ENCODE measurements at regions not wholly inside any gene's neighbourhood (a gene's known extent, or its start where the extent isn't known, plus 50 kb on each side); places are given as distances from the start of the nearest gene placed in this dataset.
A peak's percentile ranks its signal among the peaks of the same experiment; 100 is the strongest.

DNA sequence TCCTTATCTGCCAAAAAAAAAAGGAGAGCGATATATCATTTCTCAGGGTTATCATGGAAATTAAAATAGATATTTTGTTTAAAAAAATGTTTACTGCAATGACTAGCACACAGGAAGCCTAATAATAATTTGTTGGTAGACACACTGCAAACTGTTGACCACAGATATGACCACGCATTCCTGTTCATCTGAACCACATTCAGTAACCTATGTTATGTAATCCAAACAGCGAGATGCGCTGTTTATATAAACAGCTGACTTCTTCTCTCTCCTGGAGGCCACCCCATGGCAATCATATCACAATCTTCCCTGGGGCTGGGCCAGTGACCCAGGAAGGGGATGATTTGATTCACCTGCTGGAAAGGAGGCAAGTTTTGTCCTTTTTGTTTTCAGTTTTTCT lies 129.3 kb upstream of the UST start:
- ATAC-seq = no peak
- H3K9me3 ChIP-seq = no peaks in the 10 kb centered on the region
- H3K27ac ChIP-seq = no peak overlapping the region
- H3K4me3 ChIP-seq = no peak overlapping the region
- peaks cover 0 to 6% (median 0%) of the 10 kb centered on the region in 3 donors for H3K4me1 ChIP-seq
- no peaks in the 10 kb centered on the region for H3K36me3 ChIP-seq
- TF ChIP-seq POLR2A (IDR thresholded peaks at IDR 0.05) (no peak), POLR2AphosphoS5 (IDR thresholded peaks at IDR 0.05) (no peak)
- WGBS, 2 donors (ENCODE audit: low coverage in 1 of 2) = 86 to 89% methylated on average over 4 of the region's 4 CpGs
- H3K27me3 ChIP-seq = no peaks in the 10 kb centered on the region

DNA sequence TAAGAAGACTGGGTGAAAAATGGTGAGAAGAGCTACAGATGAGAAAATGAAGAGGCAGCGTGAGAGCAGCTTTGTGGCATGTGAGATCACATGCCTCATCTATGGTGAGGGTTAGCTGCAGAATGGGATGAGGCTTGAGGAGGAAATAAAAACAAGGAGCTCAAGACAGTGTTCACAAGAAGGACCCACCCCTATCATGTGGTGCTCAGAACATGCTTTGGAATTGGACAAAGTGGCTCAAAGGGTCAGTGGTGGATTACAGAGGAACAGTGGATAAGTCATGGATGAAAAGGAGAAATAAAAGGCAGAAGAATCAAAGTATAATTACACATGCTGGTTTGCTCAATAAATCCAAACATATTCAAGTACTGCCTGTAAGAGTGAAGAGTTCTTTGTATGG lies 126.9 kb upstream of the UST start:
- Histone ChIP-seq H3K27ac (no peak overlapping the region), H3K4me1 (peaks cover 0 to 3% (median 0%) of the 10 kb centered on the region in 3 donors), H3K4me3 (no peak overlapping the region), H3K36me3 (no peaks in the 10 kb centered on the region), H3K9me3 (no peaks in the 10 kb centered on the region), H3K27me3 (no peaks in the 10 kb centered on the region)
- no peak for ATAC-seq
- TF ChIP-seq, protein P1, sequence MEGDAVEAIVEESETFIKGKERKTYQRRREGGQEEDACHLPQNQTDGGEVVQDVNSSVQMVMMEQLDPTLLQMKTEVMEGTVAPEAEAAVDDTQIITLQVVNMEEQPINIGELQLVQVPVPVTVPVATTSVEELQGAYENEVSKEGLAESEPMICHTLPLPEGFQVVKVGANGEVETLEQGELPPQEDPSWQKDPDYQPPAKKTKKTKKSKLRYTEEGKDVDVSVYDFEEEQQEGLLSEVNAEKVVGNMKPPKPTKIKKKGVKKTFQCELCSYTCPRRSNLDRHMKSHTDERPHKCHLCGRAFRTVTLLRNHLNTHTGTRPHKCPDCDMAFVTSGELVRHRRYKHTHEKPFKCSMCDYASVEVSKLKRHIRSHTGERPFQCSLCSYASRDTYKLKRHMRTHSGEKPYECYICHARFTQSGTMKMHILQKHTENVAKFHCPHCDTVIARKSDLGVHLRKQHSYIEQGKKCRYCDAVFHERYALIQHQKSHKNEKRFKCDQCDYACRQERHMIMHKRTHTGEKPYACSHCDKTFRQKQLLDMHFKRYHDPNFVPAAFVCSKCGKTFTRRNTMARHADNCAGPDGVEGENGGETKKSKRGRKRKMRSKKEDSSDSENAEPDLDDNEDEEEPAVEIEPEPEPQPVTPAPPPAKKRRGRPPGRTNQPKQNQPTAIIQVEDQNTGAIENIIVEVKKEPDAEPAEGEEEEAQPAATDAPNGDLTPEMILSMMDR (IDR thresholded peaks at IDR 0.05) = no peak
- TF ChIP-seq POLR2AphosphoS5 (IDR thresholded peaks at IDR 0.05) = no peak
- TF ChIP-seq EP300 (IDR thresholded peaks at IDR 0.05) = no peak
- no peak for TF ChIP-seq POLR2A (IDR thresholded peaks at IDR 0.05)
- WGBS, 2 donors (ENCODE audit: low coverage in 1 of 2) = 88% methylated on average over 1 of the region's 1 CpG; no CpG with 5 or more reads in 1 of the 2 donors

DNA sequence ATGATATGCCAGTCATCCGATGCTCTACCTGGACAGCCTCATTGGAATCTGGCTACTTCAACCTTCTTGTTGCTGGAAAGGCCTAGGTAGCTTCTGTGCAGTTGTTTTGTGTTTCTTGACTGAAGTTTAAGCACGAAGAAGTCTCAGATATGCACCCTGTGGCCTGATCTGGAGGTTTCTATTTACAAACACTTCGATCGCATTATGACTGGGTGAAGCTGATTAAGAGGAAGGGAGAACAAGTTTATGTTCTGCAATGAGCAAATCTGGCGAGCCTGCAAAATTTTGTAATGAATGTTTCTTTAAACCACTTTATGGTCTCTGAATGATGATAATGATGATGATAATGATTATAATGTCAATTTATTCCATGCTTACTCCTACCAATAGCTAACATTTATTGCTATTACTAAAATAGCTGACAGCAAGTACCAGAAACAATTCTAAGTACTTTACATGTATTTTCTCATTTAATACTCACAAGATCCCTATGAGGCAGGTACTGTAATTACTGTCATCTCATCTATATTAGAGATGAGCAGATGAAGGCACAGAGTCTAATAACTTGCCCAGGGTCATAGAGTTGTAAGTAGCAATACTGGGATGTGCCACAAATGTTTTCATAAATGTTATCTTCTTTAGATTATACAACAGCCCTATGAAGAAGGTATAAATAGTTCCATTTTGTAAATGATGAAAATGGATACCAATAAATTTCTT lies 126.1 kb upstream of the UST start:
- no peak overlapping the region for H3K4me3 ChIP-seq
- no peak overlapping the region for H3K27ac ChIP-seq
- H3K9me3 ChIP-seq = no peaks in the 10 kb centered on the region
- H3K27me3 ChIP-seq = no peaks in the 10 kb centered on the region
- no peaks in the 10 kb centered on the region for H3K36me3 ChIP-seq
- H3K4me1 ChIP-seq = peaks cover 0 to 3% (median 0%) of the 10 kb centered on the region in 3 donors
- TF ChIP-seq POLR2A (IDR thresholded peaks at IDR 0.05) (no peak), POLR2AphosphoS5 (IDR thresholded peaks at IDR 0.05) (no peak), EP300 (IDR thresholded peaks at IDR 0.05) (no peak)
- TF ChIP-seq, protein P1 (IDR thresholded peaks at IDR 0.05) = no peak
- WGBS, 2 donors (ENCODE audit: low coverage in 1 of 2) = 81 to 82% methylated on average over 5 of the region's 5 CpGs
- ATAC-seq = no peak

DNA sequence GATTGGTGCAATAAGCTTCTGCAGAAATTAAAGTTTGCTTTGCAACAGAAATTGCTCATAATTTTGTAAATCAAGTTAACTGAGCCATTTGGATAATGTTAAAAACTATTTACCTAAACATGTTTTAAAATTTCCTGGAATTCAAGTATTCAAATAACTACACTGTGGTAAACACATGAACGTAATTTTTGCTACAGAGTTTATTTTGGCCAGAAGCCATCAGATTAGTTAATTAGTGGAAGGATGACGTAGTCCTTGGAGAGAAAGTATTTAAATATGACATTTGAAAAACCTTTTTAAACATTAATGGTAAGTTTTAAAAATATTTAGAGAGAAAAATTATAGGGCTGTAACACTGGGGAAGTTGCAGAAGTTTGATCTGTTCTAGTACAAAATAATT lies 121.2 kb upstream of the UST start:
- Histone ChIP-seq H3K4me1 (peaks cover 0 to 8% (median 0%) of the 10 kb centered on the region in 3 donors), H3K27ac (no peak overlapping the region), H3K9me3 (no peaks in the 10 kb centered on the region), H3K36me3 (no peaks in the 10 kb centered on the region), H3K4me3 (no peak overlapping the region), H3K27me3 (no peaks in the 10 kb centered on the region)
- TF ChIP-seq, protein P1 (IDR thresholded peaks at IDR 0.05) = no peak
- no peak for TF ChIP-seq POLR2A (IDR thresholded peaks at IDR 0.05)
- TF ChIP-seq EP300 (IDR thresholded peaks at IDR 0.05) = no peak
- no peak for TF ChIP-seq POLR2AphosphoS5 (IDR thresholded peaks at IDR 0.05)
- ATAC-seq = no peak
- WGBS, 2 donors (ENCODE audit: low coverage in 1 of 2) = 8 to 11% methylated on average over 2 of the region's 2 CpGs

DNA sequence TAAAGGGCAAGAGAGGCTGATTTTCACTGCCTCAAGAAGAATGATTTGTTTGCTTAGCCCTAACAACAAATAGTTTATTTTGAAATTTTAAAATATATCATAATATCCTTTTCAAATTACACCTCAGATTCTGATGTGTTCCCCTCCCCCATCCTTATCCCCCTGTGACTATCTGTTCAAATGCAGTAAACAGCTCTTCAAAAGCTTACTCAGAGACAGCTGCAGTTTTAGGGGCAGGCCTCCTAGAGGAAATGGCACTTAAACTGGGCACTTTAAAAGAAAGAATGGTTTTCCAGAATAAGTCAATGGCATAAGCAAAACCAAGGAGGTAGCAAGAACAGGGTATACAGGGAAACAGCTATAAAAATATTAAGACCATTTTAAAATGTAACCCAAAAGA lies 118.6 kb upstream of the UST start:
- H3K36me3 ChIP-seq = no peaks in the 10 kb centered on the region
- peak overlapping the region in 2 of 4 donors; percentile 16 for H3K27ac ChIP-seq
- no peak for ATAC-seq
- no peak overlapping the region for H3K4me3 ChIP-seq
- peaks cover 0 to 8% (median 0%) of the 10 kb centered on the region in 3 donors for H3K4me1 ChIP-seq
- TF ChIP-seq, protein P1 (IDR thresholded peaks at IDR 0.05) = no peak
- TF ChIP-seq POLR2A (IDR thresholded peaks at IDR 0.05) (no peak), EP300 (IDR thresholded peaks at IDR 0.05) (no peak), POLR2AphosphoS5 (IDR thresholded peaks at IDR 0.05) (no peak)
- H3K27me3 ChIP-seq = no peaks in the 10 kb centered on the region
- H3K9me3 ChIP-seq = no peaks in the 10 kb centered on the region
